Cardiac fibroblast (primary cell): ENCODE measurements at regions not wholly inside any gene's neighbourhood (a gene's known extent, or its start where the extent isn't known, plus 50 kb on each side); places are given as distances from the start of the nearest gene placed in this dataset.

ENCODE experiments used
- DNase-seq, 2 donors: peaks; one replicate each; pipeline versions ENCODE4 v3.0.0 to v3.0.0-alpha.2; 2010; ENCODE audit warnings: low read depth in 2 of 2
- H3K4me3 ChIP-seq, 2 donors: replicated peaks in 1 of 2; 1 replicate in 1 of 2; 2 replicates in 1 of 2; pipeline ENCODE4 v1.5.1; 2011; ENCODE audit warnings: low read depth in 2 of 2, low read length in 2 of 2, mild to moderate bottlenecking in 2 of 2, moderate library complexity in 1 of 2
- CTCF ChIP-seq: IDR thresholded peaks from one replicate; pipeline ENCODE4 v1.5.1; 2011; ENCODE audit warnings: low read depth, mild to moderate bottlenecking, low read length, inconsistent platforms

- no peak for DNase-seq
- no peak overlapping the region for H3K4me3 ChIP-seq
- TF ChIP-seq CTCF, result no peak
Observed at GRCh38 chr16:85980686-85981085, 81.7 kb downstream of the IRF8 start.

DNA sequence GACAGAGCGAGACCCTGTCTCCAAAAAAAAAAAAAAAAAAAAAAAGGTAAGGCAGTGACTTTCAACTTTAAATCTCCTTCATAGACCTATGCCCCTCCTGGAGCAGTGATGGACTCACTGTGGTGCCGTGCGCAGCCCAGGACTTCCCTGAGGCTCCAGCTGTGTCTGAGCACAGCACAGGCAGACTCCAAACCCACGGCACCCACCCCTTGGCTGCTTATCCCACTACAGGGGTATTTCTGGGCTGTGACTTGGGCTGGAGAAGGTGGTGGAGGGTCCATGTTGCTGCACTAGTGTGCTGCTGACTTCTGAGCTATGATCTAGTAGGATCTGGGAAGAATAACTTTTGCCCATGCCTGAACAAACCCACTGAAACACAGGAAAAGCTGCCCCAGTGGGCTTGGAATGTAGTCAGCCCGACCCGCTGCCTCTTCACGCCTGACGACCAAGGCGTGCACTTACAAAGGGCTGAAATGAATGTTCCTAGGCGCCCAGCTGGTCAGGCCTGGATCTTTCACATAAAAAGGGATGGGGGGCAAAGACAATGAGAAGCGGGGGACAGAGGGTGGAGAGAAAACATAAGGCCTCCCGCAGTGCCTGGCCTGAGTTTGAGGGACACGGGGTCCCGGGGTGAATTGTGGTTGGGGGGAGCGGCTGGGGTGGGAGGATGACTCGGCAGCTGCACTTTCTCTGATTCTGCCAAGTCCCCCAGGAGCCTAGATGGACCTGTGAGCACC lies 83.0 kb downstream of the IRF8 start:
- DNase-seq, result no peak
- TF ChIP-seq CTCF, result no peak

DNA sequence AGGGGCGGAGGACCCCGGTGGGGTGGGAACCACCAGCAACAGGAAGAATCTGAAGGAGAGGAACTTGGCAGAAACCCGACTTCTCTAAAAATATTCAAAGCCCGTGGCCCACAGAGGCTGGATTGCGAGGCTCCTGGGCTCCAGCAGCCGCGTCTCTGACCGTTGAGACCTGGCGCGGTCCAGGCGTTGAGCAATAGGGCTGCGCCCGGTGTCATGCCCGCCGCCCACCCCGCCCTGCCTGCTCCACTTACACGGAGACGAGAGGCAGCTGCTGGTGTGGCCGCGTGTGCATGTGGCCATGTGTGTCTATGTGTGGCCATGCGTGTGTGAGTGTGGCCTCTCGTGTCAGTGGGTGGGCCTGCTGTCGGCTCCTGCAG lies 83.6 kb downstream of the IRF8 start:
- TF ChIP-seq CTCF, result no peak
- no peak for DNase-seq
- no peak overlapping the region for H3K4me3 ChIP-seq

More for the DNA sequence above, 83.0 kb downstream of the IRF8 start:
- H3K4me3 ChIP-seq, result no peak overlapping the region

- TF ChIP-seq CTCF, result no peak
Observed at GRCh38 chr16:85983064-85983463, 84.1 kb downstream of the IRF8 start.

DNA sequence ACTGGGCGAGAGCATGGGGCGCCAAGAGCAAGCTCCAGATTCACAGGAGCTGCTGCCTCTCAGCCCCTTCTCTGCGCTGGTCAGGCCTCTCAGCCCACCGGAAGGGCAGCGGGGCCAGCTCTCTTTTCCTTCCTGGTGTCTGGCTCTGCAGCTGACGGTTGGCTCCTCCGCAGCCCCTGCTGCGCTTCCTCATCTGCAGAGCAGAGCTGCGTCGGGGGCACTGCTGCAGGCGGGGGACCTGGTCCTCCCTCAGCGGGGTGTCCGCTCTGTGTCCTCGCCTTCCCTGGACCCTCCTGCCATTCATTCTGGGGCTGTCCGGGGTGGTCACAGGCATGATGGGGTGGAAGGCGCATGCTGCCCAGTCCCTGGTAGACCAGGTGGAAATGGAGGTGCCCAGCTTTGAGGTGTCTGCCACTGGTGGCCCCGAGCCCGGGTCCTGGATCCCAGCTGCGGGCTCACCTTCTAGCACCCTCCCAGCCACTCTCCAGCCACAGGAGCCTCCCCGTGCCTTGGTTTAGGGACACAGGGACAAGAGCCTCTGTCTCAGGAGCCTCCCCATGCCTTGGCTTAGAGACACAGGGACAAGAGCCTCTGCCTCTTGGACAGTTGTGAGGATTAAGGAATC lies 84.8 kb downstream of the IRF8 start:
- H3K4me3 ChIP-seq, result no peak overlapping the region
- DNase-seq, result no peak
- no peak for TF ChIP-seq CTCF

More at GRCh38 chr16:85983064-85983463, 84.1 kb downstream of the IRF8 start:
- DNase-seq, result no peak
- H3K4me3 ChIP-seq, result no peak overlapping the region

GRCh38 chr16:85984231-85984880 lies 85.4 kb downstream of the IRF8 start:
- TF ChIP-seq CTCF, result no peak
- no peak overlapping the region for H3K4me3 ChIP-seq
- DNase-seq, result no peak
